Peyer's patch (tissue), 4 donors: ENCODE measurements at regions not wholly inside any gene's neighbourhood (a gene's known extent, or its start where the extent isn't known, plus 50 kb on each side); places are given as distances from the start of the nearest gene placed in this dataset.

Experiments used
- DNase-seq, 3 donors: peaks; one replicate each; pipeline ENCODE4 v3.0.0-alpha.2; 2017 to 2019
- H3K27ac ChIP-seq, 4 donors: fragments of 200-600 bp; sonication (generic); one replicate each; pipeline ENCODE4 v1.5.1; 2016 to 2019
- H3K27me3 ChIP-seq, 2 donors: fragments of 200-600 bp; sonication (generic); one replicate each; pipeline ENCODE4 v1.5.1; 2019
- H3K36me3 ChIP-seq, 3 donors: fragments of 200-600 bp; sonication (generic); one replicate each; pipeline ENCODE4 v1.5.1; 2016 to 2019
- H3K4me1 ChIP-seq, 4 donors: fragments of 200-600 bp; sonication (generic); one replicate each; pipeline ENCODE4 v1.5.1; 2016 to 2019
- H3K4me3 ChIP-seq, 4 donors: fragments of 200-600 bp; sonication (generic); 1 replicate in 3 of 4; 2 replicates in 1 of 4; pipeline ENCODE4 v1.5.1; 2016 to 2019; ENCODE audit warnings: mild to moderate bottlenecking in 1 of 4
- H3K9me3 ChIP-seq, 4 donors: fragments of 200-600 bp; sonication (generic); one replicate each; pipeline ENCODE4 v1.5.1; 2016 to 2019; ENCODE audit warnings: mild to moderate bottlenecking in 1 of 4
- POLR2A ChIP-seq, 2 donors: fragments of 450-650 bp; IDR thresholded peaks; one replicate each; pipeline ENCODE4 v1.5.1; 2017; ENCODE audit warnings: antibody characterized with exemption in 2 of 2, mild to moderate bottlenecking in 2 of 2, moderate library complexity in 2 of 2
- TF ChIP-seq, protein P1 (sequence below), 6 experiments: fragments of 450-650 bp in 4 of 6; fragments of 200-600 bp in 2 of 6; sonication (generic) in 1 of 6; IDR thresholded peaks; one replicate each; pipeline ENCODE4 v1.5.1; 2017 to 2019; ENCODE audit warnings: antibody characterized with exemption in 6 of 6, mild to moderate bottlenecking in 3 of 6, moderate library complexity in 1 of 6

- no peaks in the 10 kb centered on the region for H3K4me1 ChIP-seq
- no peak overlapping the region for H3K4me3 ChIP-seq
- no peaks in the 10 kb centered on the region for H3K36me3 ChIP-seq
- no peaks in the 10 kb centered on the region for H3K27me3 ChIP-seq
- no peak for TF ChIP-seq POLR2A (IDR thresholded peaks at IDR 0.05)
- H3K9me3 ChIP-seq: no peaks in the 10 kb centered on the region
- DNase-seq: no peak
- H3K27ac ChIP-seq: no peak overlapping the region
These were observed 78.1 kb upstream of the HEY2 start for GRCh38 chr6:125671323-125671722.

DNA sequence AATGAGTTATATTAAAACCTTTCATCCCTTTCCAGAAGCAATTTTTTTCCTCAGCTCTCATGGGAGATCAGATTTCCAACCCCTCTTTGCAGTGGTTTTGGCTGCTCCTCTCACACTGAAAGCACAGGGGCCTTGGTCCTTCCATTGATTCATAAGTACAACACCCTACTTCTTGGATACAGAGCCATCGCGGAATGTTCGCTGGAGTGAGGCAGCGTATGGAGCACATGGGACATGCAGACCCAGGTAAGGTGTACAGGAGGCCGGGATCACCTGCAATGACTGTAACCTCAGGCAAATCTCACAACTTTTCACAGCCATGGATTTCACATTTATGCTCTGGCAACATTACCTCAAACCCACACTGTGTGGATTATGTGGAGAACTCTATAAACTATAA is 75.2 kb upstream of the HEY2 start:
- TF ChIP-seq POLR2A (IDR thresholded peaks at IDR 0.05): no peak
- TF ChIP-seq, protein P1, sequence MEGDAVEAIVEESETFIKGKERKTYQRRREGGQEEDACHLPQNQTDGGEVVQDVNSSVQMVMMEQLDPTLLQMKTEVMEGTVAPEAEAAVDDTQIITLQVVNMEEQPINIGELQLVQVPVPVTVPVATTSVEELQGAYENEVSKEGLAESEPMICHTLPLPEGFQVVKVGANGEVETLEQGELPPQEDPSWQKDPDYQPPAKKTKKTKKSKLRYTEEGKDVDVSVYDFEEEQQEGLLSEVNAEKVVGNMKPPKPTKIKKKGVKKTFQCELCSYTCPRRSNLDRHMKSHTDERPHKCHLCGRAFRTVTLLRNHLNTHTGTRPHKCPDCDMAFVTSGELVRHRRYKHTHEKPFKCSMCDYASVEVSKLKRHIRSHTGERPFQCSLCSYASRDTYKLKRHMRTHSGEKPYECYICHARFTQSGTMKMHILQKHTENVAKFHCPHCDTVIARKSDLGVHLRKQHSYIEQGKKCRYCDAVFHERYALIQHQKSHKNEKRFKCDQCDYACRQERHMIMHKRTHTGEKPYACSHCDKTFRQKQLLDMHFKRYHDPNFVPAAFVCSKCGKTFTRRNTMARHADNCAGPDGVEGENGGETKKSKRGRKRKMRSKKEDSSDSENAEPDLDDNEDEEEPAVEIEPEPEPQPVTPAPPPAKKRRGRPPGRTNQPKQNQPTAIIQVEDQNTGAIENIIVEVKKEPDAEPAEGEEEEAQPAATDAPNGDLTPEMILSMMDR (IDR thresholded peaks at IDR 0.05): no peak
- no peaks in the 10 kb centered on the region for H3K4me1 ChIP-seq
- H3K27ac ChIP-seq: no peak overlapping the region
- no peak overlapping the region for H3K4me3 ChIP-seq
- no peaks in the 10 kb centered on the region for H3K36me3 ChIP-seq
- DNase-seq: no peak
- no peaks in the 10 kb centered on the region for H3K9me3 ChIP-seq
- H3K27me3 ChIP-seq: no peaks in the 10 kb centered on the region

DNA sequence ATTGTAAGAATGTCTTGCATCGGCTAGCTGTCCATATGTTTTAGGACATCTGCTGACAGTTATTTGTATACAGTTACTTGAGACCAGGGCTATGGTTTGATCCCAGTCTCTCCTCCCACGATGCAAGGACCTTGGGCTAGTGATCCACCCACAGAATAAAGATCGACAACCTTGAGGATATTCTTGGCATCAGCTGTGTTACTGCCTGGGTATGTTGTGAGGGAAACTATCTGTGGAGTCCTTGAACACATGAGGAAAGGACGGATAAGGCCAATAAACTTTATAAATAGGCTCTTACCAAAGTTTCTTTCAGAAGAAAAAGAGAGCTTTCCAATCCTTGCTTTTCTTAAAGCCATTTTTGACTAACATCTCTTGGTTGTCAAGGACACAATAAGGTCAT is 70.8 kb upstream of the HEY2 start:
- no peaks in the 10 kb centered on the region for H3K27me3 ChIP-seq
- H3K9me3 ChIP-seq: no peaks in the 10 kb centered on the region
- no peak overlapping the region for H3K27ac ChIP-seq
- H3K36me3 ChIP-seq: no peaks in the 10 kb centered on the region
- DNase-seq: no peak
- H3K4me1 ChIP-seq: no peaks in the 10 kb centered on the region
- TF ChIP-seq, protein P1 (IDR thresholded peaks at IDR 0.05): no peak
- no peak for TF ChIP-seq POLR2A (IDR thresholded peaks at IDR 0.05)
- no peak overlapping the region for H3K4me3 ChIP-seq

DNA sequence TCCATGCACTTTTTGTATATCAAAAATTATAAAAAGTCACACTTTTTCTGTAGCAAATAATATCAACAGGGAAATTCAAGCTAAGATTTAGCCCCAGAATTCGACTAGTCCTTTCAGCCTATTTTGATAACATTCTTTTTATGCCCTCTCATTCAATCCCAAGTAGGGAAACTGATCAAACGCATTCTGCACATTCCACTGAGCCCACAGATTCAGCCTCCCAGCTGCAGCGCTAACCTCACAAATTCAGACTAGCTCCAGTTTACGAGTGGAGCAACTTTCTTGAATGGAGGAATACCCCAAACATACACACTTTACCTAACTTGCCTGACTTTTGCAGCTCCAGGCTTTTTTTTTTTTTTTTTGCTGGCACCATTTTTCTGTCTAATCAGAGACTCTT is 70.3 kb upstream of the HEY2 start:
- Histone ChIP-seq H3K4me3 (no peak overlapping the region), H3K27ac (no peak overlapping the region), H3K4me1 (no peaks in the 10 kb centered on the region), H3K27me3 (no peaks in the 10 kb centered on the region), H3K9me3 (no peaks in the 10 kb centered on the region), H3K36me3 (no peaks in the 10 kb centered on the region)
- TF ChIP-seq, protein P1 (IDR thresholded peaks at IDR 0.05): no peak
- TF ChIP-seq POLR2A (IDR thresholded peaks at IDR 0.05): no peak
- DNase-seq: no peak

- DNase-seq: no peak
- no peaks in the 10 kb centered on the region for H3K36me3 ChIP-seq
- H3K27ac ChIP-seq: no peak overlapping the region
- H3K9me3 ChIP-seq: no peaks in the 10 kb centered on the region
- no peak overlapping the region for H3K4me3 ChIP-seq
- TF ChIP-seq POLR2A (IDR thresholded peaks at IDR 0.05): no peak
- TF ChIP-seq, protein P1 (IDR thresholded peaks at IDR 0.05): no peak
- H3K27me3 ChIP-seq: no peaks in the 10 kb centered on the region
- no peaks in the 10 kb centered on the region for H3K4me1 ChIP-seq
These were observed 69.8 kb upstream of the HEY2 start for GRCh38 chr6:125679651-125680050.

DNA sequence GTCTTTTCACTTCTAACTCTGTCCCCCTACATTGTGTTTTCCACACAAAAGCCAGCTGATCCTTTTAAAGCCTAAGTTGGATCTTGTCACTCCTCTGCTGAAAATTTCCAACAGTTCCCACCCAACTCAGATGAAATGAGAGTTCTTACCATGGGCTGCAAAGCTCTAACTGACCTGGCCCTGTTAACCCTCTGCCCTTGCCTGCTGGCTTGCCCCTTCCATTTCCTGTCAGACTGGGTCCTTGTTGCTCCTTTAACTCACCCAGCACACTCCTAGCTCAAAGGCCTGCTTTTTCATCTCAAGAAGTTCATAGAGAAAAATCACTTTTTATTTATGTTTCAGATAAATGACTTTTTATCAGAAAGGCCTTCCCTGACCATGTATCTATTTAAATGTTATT is 66.5 kb upstream of the HEY2 start:
- Histone ChIP-seq H3K4me1 (no peaks in the 10 kb centered on the region), H3K36me3 (no peaks in the 10 kb centered on the region), H3K4me3 (no peak overlapping the region), H3K27ac (no peak overlapping the region), H3K27me3 (no peaks in the 10 kb centered on the region), H3K9me3 (no peaks in the 10 kb centered on the region)
- TF ChIP-seq, protein P1 (IDR thresholded peaks at IDR 0.05): no peak
- TF ChIP-seq POLR2A (IDR thresholded peaks at IDR 0.05): no peak
- DNase-seq: no peak
